HepG2 (cell line): ENCODE measurements at regions not wholly inside any gene's neighbourhood (a gene's known extent, or its start where the extent isn't known, plus 50 kb on each side); places are given as distances from the start of the nearest gene placed in this dataset.
"Not testable (repeated sequence)": the region's sequence is repeated elsewhere in the genome, so short reads cannot be mapped to it uniquely, and the experiment has no call there.

ENCODE experiments used
- ATAC-seq: fragments of 200-7000 bp; cut with Tn5 transposase; 3 replicates; pipeline ENCODE4 v1.9.1; 2020; ENCODE audit warnings: mild to moderate bottlenecking, moderate library complexity
- BruUV-seq: library from RNA; stranded (reverse); fragments of 400-500 nt; replicated peaks from 2 replicates; lab custom pipeline; 2021; lab: Mats Ljungman, UMichigan
- CTCF ChIA-PET: fragments of 300-600 bp; formaldehyde crosslinking; extraction: SDS; loops from one replicate; lab custom pipeline; 2021; ENCODE audit warnings: low total read pairs, inconsistent platforms, low intra/inter-chr PET ratio; lab: Yijun Ruan, JAX
- POLR2A ChIA-PET: fragments of 350-600 bp; sonication (Branson Sonifier 250); formaldehyde crosslinking; loops from one replicate; lab custom pipeline; 2020; ENCODE audit warnings: antibody characterized with exemption, inconsistent platforms; lab: Yijun Ruan, JAX
- DNase-seq: peaks from one replicate; pipeline ENCODE4 v3.0.0-alpha.2; 2015; ENCODE audit warnings: low spot score
- FAIRE-seq: peaks from 3 replicates; lab custom pipeline; 2011; peaks lifted over from hg19 to GRCh38; lab: Jason Lieb, UNC
- H2AFZ ChIP-seq: one replicate; pipeline ENCODE4 v1.6.1; 2011; ENCODE audit warnings: low read length, inconsistent platforms
- H3K27ac ChIP-seq: fragments of 300-600 bp; 3 replicates; pipeline ENCODE4 v1.8.0; 2011; ENCODE audit warnings: mixed run types, mild to moderate bottlenecking, mixed read lengths, low read length, inconsistent platforms; ENCODE audit not compliant: insufficient read depth; ENCODE audit errors: extremely low read length
- H3K27me3 ChIP-seq, 2 experiments: fragments of 200-600 bp in 1 of 2; 2 replicates in 1 of 2; 3 replicates in 1 of 2; pipeline versions ENCODE4 v1.6.0 to v1.8.0; 2011; ENCODE audit warnings: low read length in 2 of 2, mild to moderate bottlenecking in 2 of 2, moderate library complexity in 2 of 2, inconsistent platforms in 1 of 2; ENCODE audit not compliant: insufficient read depth in 2 of 2, control insufficient read depth in 1 of 2
- H3K36me3 ChIP-seq, 2 experiments: fragments of 200-600 bp in 1 of 2; replicated peaks in 1 of 2; 2 replicates in 1 of 2; 3 replicates in 1 of 2; pipeline versions ENCODE4 v1.5.1 to v1.8.0; 2011; ENCODE audit warnings: low read length in 2 of 2, inconsistent platforms in 1 of 2; ENCODE audit not compliant: insufficient read depth in 2 of 2, control insufficient read depth in 1 of 2
- H3K4me1 ChIP-seq: 2 replicates; pipeline ENCODE4 v1.5.1; 2012; ENCODE audit warnings: low read length, inconsistent platforms; ENCODE audit not compliant: insufficient read depth
- H3K4me2 ChIP-seq: 2 replicates; pipeline ENCODE4 v1.6.0; 2011; ENCODE audit warnings: low read depth, low read length, inconsistent platforms
- H3K4me3 ChIP-seq, 3 experiments: fragments of 200-600 bp in 1 of 3; sonication (generic), shearing (Covaris generic) in 1 of 3; replicated peaks in 1 of 3; 2 replicates each; pipeline ENCODE4 v1.5.1; 2011 to 2016; ENCODE audit warnings: low read length in 3 of 3, inconsistent platforms in 2 of 3, low read depth in 2 of 3, mild to moderate bottlenecking in 2 of 3, control low read depth in 1 of 3, mixed read lengths in 1 of 3; ENCODE audit not compliant: insufficient read depth in 1 of 3
- H3K79me2 ChIP-seq: one replicate; pipeline ENCODE4 v1.6.1; 2011; ENCODE audit warnings: low read length, inconsistent platforms; ENCODE audit not compliant: insufficient read depth
- H3K9ac ChIP-seq: 2 replicates; pipeline ENCODE4 v1.6.0; 2011; ENCODE audit warnings: mild to moderate bottlenecking, low read depth, low read length, inconsistent platforms; ENCODE audit not compliant: insufficient read depth
- H3K9me3 ChIP-seq: 2 replicates; pipeline ENCODE4 v1.5.1; 2012; ENCODE audit warnings: mild to moderate bottlenecking, low read length
- H4K20me1 ChIP-seq: 2 replicates; pipeline ENCODE4 v1.6.0; 2011; ENCODE audit warnings: inconsistent platforms, mild to moderate bottlenecking, low read length, moderate library complexity; ENCODE audit not compliant: insufficient read depth
- CBX1 ChIP-seq: IDR thresholded peaks from one replicate; pipeline ENCODE4 v1.6.1; 2016; ENCODE audit warnings: antibody characterized with exemption, low read depth
- CENPT ChIP-seq: sonication (generic); formaldehyde crosslinking; IDR thresholded peaks from 2 replicates; pipeline ENCODE4 v1.8.0; 2022; ENCODE audit warnings: low read depth, mild to moderate bottlenecking, moderate library complexity, missing genetic modification reagents
- FOXK2 ChIP-seq: fragments of 450-650 bp; IDR thresholded peaks from 2 replicates; pipeline ENCODE4 v1.6.1; 2016
- HNF4A ChIP-seq: sonication (generic); formaldehyde crosslinking; IDR thresholded peaks from 2 replicates; pipeline ENCODE4 v1.4.0; 2020; ENCODE audit warnings: missing genetic modification reagents
- HOXA7 ChIP-seq: sonication (generic); formaldehyde crosslinking; IDR thresholded peaks from 2 replicates; pipeline ENCODE4 v1.8.1; 2022; ENCODE audit warnings: mild to moderate bottlenecking, missing genetic modification reagents, moderate library complexity
- NONO ChIP-seq, 2 experiments: fragments of 450-650 bp in 1 of 2; sonication (generic) in 1 of 2; formaldehyde crosslinking in 1 of 2; IDR thresholded peaks in 1 of 2; conservative IDR thresholded peaks in 1 of 2; 2 replicates each; pipeline versions ENCODE4 v1.6.1 to v1.8.0; 2017 to 2022; ENCODE audit warnings: mild to moderate bottlenecking in 1 of 2, missing genetic modification reagents in 1 of 2, moderate library complexity in 1 of 2
- ZNF563 ChIP-seq: sonication (generic); formaldehyde crosslinking; IDR thresholded peaks from 2 replicates; pipeline ENCODE4 v1.8.0; 2022; ENCODE audit warnings: mild to moderate bottlenecking, moderate library complexity, missing genetic modification reagents
- WGBS: methylation state at CpG from one replicate; pipeline ENCODE4 v1.1.6; 2017; ENCODE audit warnings: low lambda C conversion rate; 5-methylcytosine and 5-hydroxymethylcytosine counted together
- in situ Hi-C: cut with HindIII; loops from 2 replicates; pipeline ENCODE4 v1.10.0; 2017; ENCODE audit warnings: low pct_unique_long_range_greater_than_20kb; ENCODE audit not compliant: extremely low pct_ligation_motif_present
- intact Hi-C: fragments of 100-400 bp; cut with micrococcal nuclease; formaldehyde crosslinking; loops from one replicate; pipeline ENCODE4 v1.10.0; 2022; ENCODE audit not compliant: unreplicated experiment
- TF ChIP-seq, protein P1 (sequence below): sonication (generic); formaldehyde crosslinking; IDR thresholded peaks from 2 replicates; pipeline ENCODE4 v1.5.0; 2020; ENCODE audit warnings: mild to moderate bottlenecking, missing genetic modification reagents
- TF ChIP-seq, protein P2 (sequence below): fragments of 450-650 bp; IDR thresholded peaks from 2 replicates; pipeline ENCODE4 v1.6.1; 2016
- TF ChIP-seq, protein P3 (sequence below): sonication (generic); formaldehyde crosslinking; IDR thresholded peaks from 2 replicates; pipeline ENCODE4 v1.8.0; 2022; ENCODE audit warnings: missing genetic modification reagents, mild to moderate bottlenecking, moderate library complexity, borderline replicate concordance
- TF ChIP-seq, protein P4 (sequence below): sonication (generic); formaldehyde crosslinking; IDR thresholded peaks from 2 replicates; pipeline ENCODE4 v1.5.0; 2020; ENCODE audit warnings: missing genetic modification reagents, mild to moderate bottlenecking, borderline replicate concordance

DNA sequence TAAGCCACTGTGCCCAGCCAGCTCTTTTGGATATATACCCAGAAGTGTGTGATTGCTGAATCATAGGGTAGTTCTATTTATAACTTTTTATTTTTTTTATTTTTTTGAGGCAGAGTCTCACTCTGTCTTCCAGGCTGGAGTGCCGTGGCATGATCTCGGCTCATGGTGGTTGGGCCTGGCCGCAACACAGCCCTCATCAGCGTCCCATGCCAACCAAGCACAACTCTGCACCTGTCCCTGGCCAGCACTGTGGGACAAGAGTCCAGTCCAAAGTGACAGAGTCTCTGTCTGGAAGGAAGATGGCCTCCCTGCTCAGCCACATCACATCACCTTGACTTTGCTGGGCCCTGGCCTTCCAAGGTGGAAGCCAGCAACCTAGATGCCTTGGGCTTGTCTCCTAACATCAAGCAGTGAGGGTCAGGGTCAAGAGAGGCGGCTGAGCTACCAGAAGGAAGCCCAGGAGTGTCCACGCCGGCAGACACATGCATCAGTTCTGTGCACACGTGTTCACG, 60.2 kb upstream of the METTL9 start (continued):
- TF ChIP-seq, protein P1, sequence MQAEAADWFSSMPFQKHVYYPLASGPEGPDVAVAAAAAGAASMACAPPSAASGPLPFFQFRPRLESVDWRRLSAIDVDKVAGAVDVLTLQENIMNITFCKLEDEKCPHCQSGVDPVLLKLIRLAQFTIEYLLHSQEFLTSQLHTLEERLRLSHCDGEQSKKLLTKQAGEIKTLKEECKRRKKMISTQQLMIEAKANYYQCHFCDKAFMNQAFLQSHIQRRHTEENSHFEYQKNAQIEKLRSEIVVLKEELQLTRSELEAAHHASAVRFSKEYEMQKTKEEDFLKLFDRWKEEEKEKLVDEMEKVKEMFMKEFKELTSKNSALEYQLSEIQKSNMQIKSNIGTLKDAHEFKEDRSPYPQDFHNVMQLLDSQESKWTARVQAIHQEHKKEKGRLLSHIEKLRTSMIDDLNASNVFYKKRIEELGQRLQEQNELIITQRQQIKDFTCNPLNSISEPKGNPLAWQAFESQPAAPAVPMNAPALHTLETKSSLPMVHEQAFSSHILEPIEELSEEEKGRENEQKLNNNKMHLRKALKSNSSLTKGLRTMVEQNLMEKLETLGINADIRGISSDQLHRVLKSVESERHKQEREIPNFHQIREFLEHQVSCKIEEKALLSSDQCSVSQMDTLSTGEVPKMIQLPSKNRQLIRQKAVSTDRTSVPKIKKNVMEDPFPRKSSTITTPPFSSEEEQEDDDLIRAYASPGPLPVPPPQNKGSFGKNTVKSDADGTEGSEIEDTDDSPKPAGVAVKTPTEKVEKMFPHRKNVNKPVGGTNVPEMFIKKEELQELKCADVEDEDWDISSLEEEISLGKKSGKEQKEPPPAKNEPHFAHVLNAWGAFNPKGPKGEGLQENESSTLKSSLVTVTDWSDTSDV (CRISPR knock-in tag): 0 out of 2 replicates have a peak, but pooled peaks have one; percentile 41
- peak; percentile 25; the same call in 1 of the 2 replicates for TF ChIP-seq ZNF563
- TF ChIP-seq, protein P2, sequence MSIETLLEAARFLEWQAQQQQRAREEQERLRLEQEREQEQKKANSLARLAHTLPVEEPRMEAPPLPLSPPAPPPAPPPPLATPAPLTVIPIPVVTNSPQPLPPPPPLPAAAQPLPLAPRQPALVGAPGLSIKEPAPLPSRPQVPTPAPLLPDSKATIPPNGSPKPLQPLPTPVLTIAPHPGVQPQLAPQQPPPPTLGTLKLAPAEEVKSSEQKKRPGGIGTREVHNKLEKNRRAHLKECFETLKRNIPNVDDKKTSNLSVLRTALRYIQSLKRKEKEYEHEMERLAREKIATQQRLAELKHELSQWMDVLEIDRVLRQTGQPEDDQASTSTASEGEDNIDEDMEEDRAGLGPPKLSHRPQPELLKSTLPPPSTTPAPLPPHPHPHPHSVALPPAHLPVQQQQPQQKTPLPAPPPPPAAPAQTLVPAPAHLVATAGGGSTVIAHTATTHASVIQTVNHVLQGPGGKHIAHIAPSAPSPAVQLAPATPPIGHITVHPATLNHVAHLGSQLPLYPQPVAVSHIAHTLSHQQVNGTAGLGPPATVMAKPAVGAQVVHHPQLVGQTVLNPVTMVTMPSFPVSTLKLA: peak; percentile 65
- TF ChIP-seq HNF4A (CRISPR knock-in tag): peak; percentile 35; the same call in 1 of the 2 replicates

DNA sequence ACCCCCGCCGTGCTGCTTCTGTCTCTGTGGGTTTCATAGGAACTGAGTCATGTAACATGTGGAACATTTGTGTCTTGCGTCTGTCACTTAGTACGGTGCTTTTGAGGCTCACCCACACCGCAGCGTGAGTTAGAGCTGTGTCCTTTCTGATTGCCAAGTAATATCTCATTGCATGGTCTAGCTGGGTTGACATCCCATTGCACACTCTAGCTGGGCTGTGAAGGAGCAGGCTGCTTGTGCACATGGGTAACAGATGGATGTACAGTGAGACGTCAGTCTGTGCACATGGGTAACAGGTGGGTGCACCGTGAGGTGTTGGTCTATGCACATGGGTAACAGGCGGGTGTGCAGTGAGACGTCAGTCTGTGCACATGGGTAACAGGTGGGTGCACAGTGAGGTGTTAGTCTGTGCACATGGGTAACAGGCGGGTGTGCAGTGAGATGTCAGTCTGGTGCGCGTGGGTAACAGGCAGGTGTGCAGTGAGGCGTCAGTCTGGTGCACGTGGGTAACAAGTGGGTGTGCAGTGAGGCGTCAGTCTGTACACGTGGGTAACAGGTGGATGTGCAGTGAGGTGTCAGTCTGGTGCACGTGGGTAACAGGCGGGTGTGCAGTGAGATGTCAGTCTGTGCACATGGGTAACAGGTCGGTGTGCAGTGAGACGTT, 58.5 kb upstream of the METTL9 start:
- DNase-seq; FAIRE-seq; in situ Hi-C loops; POLR2A ChIA-PET; H3K9ac ChIP-seq; H3K4me2 ChIP-seq; H2AFZ ChIP-seq; H3K27ac ChIP-seq; H3K9me3 ChIP-seq; H3K4me3 ChIP-seq; H3K79me2 ChIP-seq; BruUV-seq; intact Hi-C loops; ATAC-seq; H3K36me3 ChIP-seq; CTCF ChIA-PET; H4K20me1 ChIP-seq; TF ChIP-seq NONO (IDR thresholded peaks at IDR 0.05): not testable (repeated sequence)
- Histone ChIP-seq H3K4me1 (peaks cover 11% of the 10 kb centered on the region), H3K27me3 (peaks cover 9 to 18% of the 10 kb centered on the region in 2 experiments; a peak in 4 of 5 replicates)
- 58% methylated on average over 21 of the region's 21 CpGs for WGBS
- TF ChIP-seq CBX1: peak; percentile 15
- peak; percentile 44; the same call in 1 of the 2 replicates for TF ChIP-seq CENPT (CRISPR knock-in tag)
- TF ChIP-seq, protein P2: peak; percentile 98
- TF ChIP-seq HOXA7 (CRISPR knock-in tag): 0 out of 2 replicates have a peak, but pooled peaks have one; percentile 31
- TF ChIP-seq, protein P3, sequence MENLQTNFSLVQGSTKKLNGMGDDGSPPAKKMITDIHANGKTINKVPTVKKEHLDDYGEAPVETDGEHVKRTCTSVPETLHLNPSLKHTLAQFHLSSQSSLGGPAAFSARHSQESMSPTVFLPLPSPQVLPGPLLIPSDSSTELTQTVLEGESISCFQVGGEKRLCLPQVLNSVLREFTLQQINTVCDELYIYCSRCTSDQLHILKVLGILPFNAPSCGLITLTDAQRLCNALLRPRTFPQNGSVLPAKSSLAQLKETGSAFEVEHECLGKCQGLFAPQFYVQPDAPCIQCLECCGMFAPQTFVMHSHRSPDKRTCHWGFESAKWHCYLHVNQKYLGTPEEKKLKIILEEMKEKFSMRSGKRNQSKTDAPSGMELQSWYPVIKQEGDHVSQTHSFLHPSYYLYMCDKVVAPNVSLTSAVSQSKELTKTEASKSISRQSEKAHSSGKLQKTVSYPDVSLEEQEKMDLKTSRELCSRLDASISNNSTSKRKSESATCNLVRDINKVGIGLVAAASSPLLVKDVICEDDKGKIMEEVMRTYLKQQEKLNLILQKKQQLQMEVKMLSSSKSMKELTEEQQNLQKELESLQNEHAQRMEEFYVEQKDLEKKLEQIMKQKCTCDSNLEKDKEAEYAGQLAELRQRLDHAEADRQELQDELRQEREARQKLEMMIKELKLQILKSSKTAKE (CRISPR knock-in tag): peak; percentile 49; the same call in 1 of the 2 replicates
- TF ChIP-seq FOXK2: peak; percentile 25; the same call in 1 of the 2 replicates
- 0 out of 2 replicates have a peak, but pooled peaks have one; percentile 28 for TF ChIP-seq NONO (CRISPR knock-in tag; conservative IDR thresholded peaks at IDR 0.05)
- TF ChIP-seq, protein P4, sequence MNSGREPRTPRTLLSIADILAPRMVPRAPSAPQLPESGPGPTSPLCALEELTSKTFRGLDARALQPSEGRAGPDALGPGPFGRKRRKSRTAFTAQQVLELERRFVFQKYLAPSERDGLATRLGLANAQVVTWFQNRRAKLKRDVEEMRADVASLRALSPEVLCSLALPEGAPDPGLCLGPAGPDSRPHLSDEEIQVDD (CRISPR knock-in tag): 0 out of 2 replicates have a peak, but pooled peaks have one; percentile 60
